DOHH2 (cell line): ENCODE measurements at regions not wholly inside any gene's neighbourhood (a gene's known extent, or its start where the extent isn't known, plus 50 kb on each side); places are given as distances from the start of the nearest gene placed in this dataset.

ENCODE experiments used
- EZH2phosphoT487 ChIP-seq: fragments of 200-600 bp; sonication (generic); IDR thresholded peaks from 2 replicates; pipeline ENCODE4 v1.6.1; 2017; ENCODE audit warnings: borderline replicate concordance, mild to moderate bottlenecking, antibody characterized with exemption, low read length, moderate library complexity, mixed read lengths
- TF ChIP-seq, protein P1 (sequence below): fragments of 200-600 bp; sonication (generic); IDR thresholded peaks from one replicate; pipeline ENCODE4 v1.5.1; 2014; ENCODE audit warnings: antibody characterized with exemption, mild to moderate bottlenecking, low read depth, low read length; ENCODE audit not compliant: poor library complexity, severe bottlenecking

DNA sequence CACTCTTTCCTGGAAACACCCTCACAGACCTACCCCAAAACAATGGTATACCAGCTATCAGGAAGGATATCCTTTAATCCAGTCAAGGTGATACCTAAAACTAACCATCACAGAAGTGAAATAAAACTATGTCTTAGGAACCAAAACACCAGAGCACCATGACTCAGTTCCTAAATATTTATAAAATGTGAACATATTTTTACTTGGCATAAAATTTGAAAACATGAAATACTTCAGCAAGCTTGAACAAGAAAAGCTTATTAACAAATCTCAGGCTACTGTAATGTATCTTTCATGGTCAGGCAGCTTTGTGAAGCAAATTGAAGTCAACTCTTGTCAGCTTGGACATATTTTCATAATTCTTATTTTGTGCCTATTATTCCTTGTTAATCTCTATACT lies 440.8 kb upstream of the CDH20 start:
- TF ChIP-seq, protein P1, sequence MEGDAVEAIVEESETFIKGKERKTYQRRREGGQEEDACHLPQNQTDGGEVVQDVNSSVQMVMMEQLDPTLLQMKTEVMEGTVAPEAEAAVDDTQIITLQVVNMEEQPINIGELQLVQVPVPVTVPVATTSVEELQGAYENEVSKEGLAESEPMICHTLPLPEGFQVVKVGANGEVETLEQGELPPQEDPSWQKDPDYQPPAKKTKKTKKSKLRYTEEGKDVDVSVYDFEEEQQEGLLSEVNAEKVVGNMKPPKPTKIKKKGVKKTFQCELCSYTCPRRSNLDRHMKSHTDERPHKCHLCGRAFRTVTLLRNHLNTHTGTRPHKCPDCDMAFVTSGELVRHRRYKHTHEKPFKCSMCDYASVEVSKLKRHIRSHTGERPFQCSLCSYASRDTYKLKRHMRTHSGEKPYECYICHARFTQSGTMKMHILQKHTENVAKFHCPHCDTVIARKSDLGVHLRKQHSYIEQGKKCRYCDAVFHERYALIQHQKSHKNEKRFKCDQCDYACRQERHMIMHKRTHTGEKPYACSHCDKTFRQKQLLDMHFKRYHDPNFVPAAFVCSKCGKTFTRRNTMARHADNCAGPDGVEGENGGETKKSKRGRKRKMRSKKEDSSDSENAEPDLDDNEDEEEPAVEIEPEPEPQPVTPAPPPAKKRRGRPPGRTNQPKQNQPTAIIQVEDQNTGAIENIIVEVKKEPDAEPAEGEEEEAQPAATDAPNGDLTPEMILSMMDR = no peak
- TF ChIP-seq EZH2phosphoT487 = no peak
